ENCODE measurements at regions not wholly inside any gene's neighbourhood (a gene's known extent, or its start where the extent isn't known, plus 50 kb on each side); places are given as distances from the start of the nearest gene placed in this dataset.

- no peak overlapping the region for H3K27ac Mint-ChIP-seq
- no peak for ATAC-seq (ENCODE audit: low read depth)
- no peaks in the 10 kb centered on the region for H3K36me3 Mint-ChIP-seq (ENCODE audit: low read depth)
- peaks cover 4% of the 10 kb centered on the region for H3K9me3 Mint-ChIP-seq
- intact Hi-C loops (cut with micrococcal nuclease): no loop called here
- no peaks in the 10 kb centered on the region for H3K27me3 Mint-ChIP-seq
- CTCF ChIA-PET: no interaction called here
- TF ChIP-seq CTCF (IDR thresholded peaks at IDR 0.05): no peak
- DNase-seq: no peak
- H3K4me1 Mint-ChIP-seq: no peaks in the 10 kb centered on the region
- H3K4me3 Mint-ChIP-seq: no peak overlapping the region
- POLR2A ChIA-PET: no interaction called here
Measured at GRCh38 chr3:145144361-145144760, 1016.6 kb downstream of the PLOD2 start.

DNA sequence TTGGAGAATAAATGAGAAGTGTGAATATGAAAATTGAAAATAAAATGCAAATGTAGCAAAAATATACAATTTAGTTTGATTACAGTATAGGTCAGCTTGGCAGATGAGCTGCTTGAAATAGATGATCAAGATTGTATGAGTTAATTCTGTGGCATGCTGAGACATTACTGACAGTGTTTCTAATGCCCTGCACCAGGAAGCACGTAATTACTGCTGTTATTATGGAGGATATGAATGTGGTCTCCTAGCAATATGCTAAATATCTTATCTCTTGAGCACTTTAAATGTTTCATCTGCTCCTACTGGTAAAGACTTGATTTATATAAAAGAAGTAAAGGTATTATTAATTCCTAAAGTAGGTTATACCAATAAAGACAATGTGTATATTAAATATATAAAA is 1015.5 kb downstream of the PLOD2 start:
- no peak for ATAC-seq (ENCODE audit: low read depth)
- Mint-ChIP-seq H3K27me3 (no peaks in the 10 kb centered on the region), H3K36me3 (ENCODE audit: low read depth) (no peaks in the 10 kb centered on the region), H3K4me1 (no peaks in the 10 kb centered on the region), H3K4me3 (no peak overlapping the region), H3K27ac (no peak overlapping the region), H3K9me3 (peaks cover 4% of the 10 kb centered on the region)
- no peak for DNase-seq
- POLR2A ChIA-PET: no interaction called here
- no peak for TF ChIP-seq CTCF (IDR thresholded peaks at IDR 0.05)
- CTCF ChIA-PET: no interaction called here
- intact Hi-C loops (cut with micrococcal nuclease): no loop called here

DNA sequence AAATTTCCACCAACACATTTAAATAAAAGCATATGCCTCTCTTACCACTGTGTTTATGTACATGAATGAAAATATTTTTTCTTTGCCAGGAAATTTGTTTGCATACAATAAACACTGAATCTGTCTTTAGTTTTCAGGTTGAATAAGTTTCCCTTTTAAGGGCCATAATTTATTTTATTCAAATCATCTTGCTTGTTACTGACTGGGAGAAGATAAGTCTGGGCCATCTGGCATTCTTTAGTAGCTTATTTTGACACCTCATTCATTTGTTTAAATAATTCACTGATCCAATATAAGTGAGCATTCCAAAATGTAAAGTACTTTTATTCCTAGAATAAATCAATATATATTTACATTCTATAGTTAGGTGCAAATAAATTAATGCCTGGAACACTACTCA is 1001.3 kb downstream of the PLOD2 start:
- Mint-ChIP-seq H3K27ac (no peak overlapping the region), H3K4me1 (no peaks in the 10 kb centered on the region), H3K36me3 (ENCODE audit: low read depth) (no peaks in the 10 kb centered on the region), H3K27me3 (no peaks in the 10 kb centered on the region), H3K4me3 (no peak overlapping the region), H3K9me3 (no peaks in the 10 kb centered on the region)
- ATAC-seq (ENCODE audit: low read depth): no peak
- no peak for DNase-seq
- ChIA-PET POLR2A (no interaction called here), CTCF (no interaction called here)
- intact Hi-C loops (cut with micrococcal nuclease): no loop called here
- TF ChIP-seq CTCF (IDR thresholded peaks at IDR 0.05): no peak

GRCh38 chr3:145170121-145170520 is 990.9 kb downstream of the PLOD2 start:
- DNase-seq (no peak), ATAC-seq (ENCODE audit: low read depth) (no peak)
- POLR2A ChIA-PET: no interaction called here
- H3K4me1 Mint-ChIP-seq: no peaks in the 10 kb centered on the region
- H3K9me3 Mint-ChIP-seq: no peaks in the 10 kb centered on the region
- TF ChIP-seq CTCF (IDR thresholded peaks at IDR 0.05): no peak
- intact Hi-C loops (cut with micrococcal nuclease): no loop called here
- CTCF ChIA-PET: no interaction called here
- H3K27ac Mint-ChIP-seq: no peak overlapping the region
- no peak overlapping the region for H3K4me3 Mint-ChIP-seq
- no peaks in the 10 kb centered on the region for H3K36me3 Mint-ChIP-seq (ENCODE audit: low read depth)
- no peaks in the 10 kb centered on the region for H3K27me3 Mint-ChIP-seq

- no peaks in the 10 kb centered on the region for H3K36me3 Mint-ChIP-seq (ENCODE audit: low read depth)
- H3K4me1 Mint-ChIP-seq: no peaks in the 10 kb centered on the region
- H3K27ac Mint-ChIP-seq: no peak overlapping the region
- intact Hi-C loops (cut with micrococcal nuclease): no loop called here
- no peak for ATAC-seq (ENCODE audit: low read depth)
- H3K9me3 Mint-ChIP-seq: no peaks in the 10 kb centered on the region
- CTCF ChIA-PET: no interaction called here
- no peak overlapping the region for H3K4me3 Mint-ChIP-seq
- no peaks in the 10 kb centered on the region for H3K27me3 Mint-ChIP-seq
- DNase-seq: no peak
- TF ChIP-seq CTCF (IDR thresholded peaks at IDR 0.05): no peak
- POLR2A ChIA-PET: no interaction called here
Measured at GRCh38 chr3:145175626-145176025, 985.4 kb downstream of the PLOD2 start.

Data from activated B cell treated with CpG ODN at 0.5 μM for 24 hours (primary cell).